ENCODE measurements at regions not wholly inside any gene's neighbourhood (a gene's known extent, or its start where the extent isn't known, plus 50 kb on each side); places are given as distances from the start of the nearest gene placed in this dataset.
A peak's percentile ranks its signal among the peaks of the same experiment; 100 is the strongest.

DNA sequence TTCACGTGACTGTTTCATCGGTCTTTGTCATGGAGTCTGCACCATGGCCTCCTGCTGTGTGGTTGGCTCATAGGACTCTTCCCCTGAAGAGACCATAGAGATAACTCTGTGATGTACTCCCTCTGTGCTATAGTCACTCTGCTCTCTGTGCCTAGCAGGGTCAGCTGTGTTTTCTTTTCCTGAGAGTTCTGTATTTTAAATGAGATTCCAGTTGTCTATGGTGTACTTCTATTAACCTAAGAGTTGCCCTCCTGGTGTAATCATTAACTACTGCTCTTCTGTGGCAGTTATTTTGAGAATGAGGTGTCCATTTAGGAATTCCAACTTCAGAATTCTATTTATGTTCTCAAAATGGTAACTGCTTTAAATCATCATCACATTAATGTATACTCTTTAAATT is 114.5 kb upstream of the ARPP21 start:
- no peaks in the 10 kb centered on the region for H3K27me3 Mint-ChIP-seq
- no peaks in the 10 kb centered on the region for H3K4me1 Mint-ChIP-seq
- ATAC-seq = no peak
- no peaks in the 10 kb centered on the region for H3K9me3 Mint-ChIP-seq
- H3K27ac Mint-ChIP-seq = no peak overlapping the region
- H3K36me3 Mint-ChIP-seq = no peaks in the 10 kb centered on the region
- no peak overlapping the region for H3K4me3 Mint-ChIP-seq

DNA sequence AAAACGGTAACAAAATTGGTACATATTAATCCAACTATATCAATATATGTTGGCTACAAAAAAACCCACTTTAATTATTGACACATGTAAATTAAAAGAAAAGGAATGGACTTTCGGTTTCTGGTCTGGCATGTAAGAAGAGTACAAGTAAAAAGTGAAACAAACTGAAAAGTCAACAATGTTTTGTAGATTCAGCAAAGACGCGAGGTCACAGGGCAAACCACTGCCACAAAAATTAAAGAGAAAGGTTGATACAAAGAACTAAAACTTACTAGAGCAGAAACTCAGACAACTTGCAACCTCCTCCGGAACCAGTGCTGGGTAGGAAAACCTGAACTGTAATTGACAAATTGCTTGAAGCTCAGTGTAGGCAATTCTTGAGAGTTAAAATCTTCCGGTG is 110.6 kb upstream of the ARPP21 start:
- H3K36me3 Mint-ChIP-seq = no peaks in the 10 kb centered on the region
- ATAC-seq = no peak
- H3K9me3 Mint-ChIP-seq = no peaks in the 10 kb centered on the region
- no peak overlapping the region for H3K4me3 Mint-ChIP-seq
- H3K27me3 Mint-ChIP-seq = no peaks in the 10 kb centered on the region
- H3K27ac Mint-ChIP-seq = no peak overlapping the region
- no peaks in the 10 kb centered on the region for H3K4me1 Mint-ChIP-seq

DNA sequence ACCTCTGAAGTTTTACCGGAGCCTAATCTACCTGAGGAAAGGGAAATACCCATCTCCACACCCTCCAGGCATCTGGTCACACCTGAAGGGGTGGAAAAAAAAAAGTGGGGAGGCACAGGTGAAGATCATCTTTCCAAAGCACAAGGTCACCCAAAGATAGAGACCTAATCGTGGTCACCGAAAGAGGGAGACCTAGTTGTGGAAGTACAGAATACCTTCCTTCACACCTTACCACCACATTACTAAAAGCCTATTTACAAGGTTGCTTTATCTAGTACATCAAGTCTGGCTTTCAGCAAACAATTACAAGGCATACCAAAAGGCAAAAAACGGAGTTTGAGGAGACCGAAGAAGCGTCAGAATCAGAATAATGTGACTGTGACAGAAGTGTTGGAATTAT is 110.0 kb upstream of the ARPP21 start:
- Mint-ChIP-seq H3K4me1 (no peaks in the 10 kb centered on the region), H3K4me3 (no peak overlapping the region), H3K27me3 (no peaks in the 10 kb centered on the region), H3K9me3 (no peaks in the 10 kb centered on the region), H3K27ac (no peak overlapping the region), H3K36me3 (no peaks in the 10 kb centered on the region)
- no peak for ATAC-seq

DNA sequence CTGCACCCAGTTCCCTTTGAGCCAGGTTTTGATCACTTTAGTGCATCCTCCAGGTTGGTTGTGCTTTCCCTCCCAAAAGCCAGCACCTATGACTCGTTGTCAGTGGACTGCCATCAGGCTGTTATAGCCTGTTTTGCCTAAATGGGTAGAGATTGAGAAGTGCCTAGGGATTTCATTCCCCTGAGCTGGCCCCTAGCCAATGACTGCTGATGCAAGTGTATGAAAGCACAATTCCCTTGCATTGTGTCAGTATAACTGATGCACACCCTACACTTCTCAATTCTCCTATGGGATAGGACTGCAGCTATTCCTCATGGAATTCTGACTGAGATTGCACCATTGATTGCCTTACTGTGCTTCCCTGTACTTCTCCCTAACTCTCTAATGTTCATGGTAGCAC is 102.1 kb upstream of the ARPP21 start:
- H3K9me3 Mint-ChIP-seq = no peaks in the 10 kb centered on the region

DNA sequence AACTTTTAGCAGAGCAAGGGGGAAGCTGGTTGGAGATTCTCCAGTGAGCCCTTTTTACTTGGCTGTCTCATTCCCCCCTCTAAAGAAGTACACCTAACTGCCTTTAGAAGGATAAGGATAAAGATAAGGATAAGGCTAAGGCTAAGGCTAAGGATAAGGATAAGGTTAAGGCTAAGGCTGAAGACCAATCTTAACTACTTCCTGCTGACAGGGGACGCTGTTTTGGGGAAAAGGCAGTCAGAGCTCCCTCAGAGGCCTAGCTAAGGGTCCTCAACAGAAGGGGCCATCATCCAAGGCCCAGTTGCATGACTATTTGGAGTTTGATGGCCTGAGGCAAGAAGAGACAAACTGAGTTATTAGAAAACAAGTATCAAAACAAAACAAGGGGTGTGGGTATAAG is 94.3 kb upstream of the ARPP21 start:
- Mint-ChIP-seq H3K9me3 (no peaks in the 10 kb centered on the region), H3K27ac (no peak overlapping the region), H3K4me1 (no peaks in the 10 kb centered on the region), H3K27me3 (no peaks in the 10 kb centered on the region), H3K36me3 (no peaks in the 10 kb centered on the region), H3K4me3 (no peak overlapping the region)
- no peak for ATAC-seq

More for the DNA sequence above, 102.1 kb upstream of the ARPP21 start:
- no peaks in the 10 kb centered on the region for H3K4me1 Mint-ChIP-seq
- ATAC-seq = peak; percentile 20
- H3K36me3 Mint-ChIP-seq = no peaks in the 10 kb centered on the region
- H3K27me3 Mint-ChIP-seq = no peaks in the 10 kb centered on the region
- no peak overlapping the region for H3K27ac Mint-ChIP-seq
- H3K4me3 Mint-ChIP-seq = no peak overlapping the region

DNA sequence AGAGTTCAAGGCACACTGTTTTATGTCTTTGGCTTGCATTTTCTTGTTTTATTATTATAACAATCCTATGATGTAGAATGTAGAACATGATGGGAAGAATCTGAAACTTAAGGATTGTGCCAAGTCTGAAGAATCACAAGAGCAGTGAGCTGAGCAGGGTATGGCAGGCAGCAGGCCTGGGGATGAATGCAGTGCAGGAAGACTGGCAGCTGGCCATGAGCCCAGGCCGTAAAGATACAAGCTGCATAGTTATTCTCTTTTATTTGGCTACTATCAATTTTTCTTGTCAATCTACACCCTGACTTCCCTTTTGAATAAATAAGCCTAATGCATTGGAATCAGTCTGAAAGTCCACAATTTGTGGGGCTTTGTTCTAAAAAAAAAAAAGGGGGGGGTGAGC is 89.6 kb upstream of the ARPP21 start:
- no peak overlapping the region for H3K4me3 Mint-ChIP-seq
- no peaks in the 10 kb centered on the region for H3K4me1 Mint-ChIP-seq
- no peaks in the 10 kb centered on the region for H3K27me3 Mint-ChIP-seq
- H3K27ac Mint-ChIP-seq = no peak overlapping the region
- no peaks in the 10 kb centered on the region for H3K36me3 Mint-ChIP-seq
- ATAC-seq = no peak
- no peaks in the 10 kb centered on the region for H3K9me3 Mint-ChIP-seq

DNA sequence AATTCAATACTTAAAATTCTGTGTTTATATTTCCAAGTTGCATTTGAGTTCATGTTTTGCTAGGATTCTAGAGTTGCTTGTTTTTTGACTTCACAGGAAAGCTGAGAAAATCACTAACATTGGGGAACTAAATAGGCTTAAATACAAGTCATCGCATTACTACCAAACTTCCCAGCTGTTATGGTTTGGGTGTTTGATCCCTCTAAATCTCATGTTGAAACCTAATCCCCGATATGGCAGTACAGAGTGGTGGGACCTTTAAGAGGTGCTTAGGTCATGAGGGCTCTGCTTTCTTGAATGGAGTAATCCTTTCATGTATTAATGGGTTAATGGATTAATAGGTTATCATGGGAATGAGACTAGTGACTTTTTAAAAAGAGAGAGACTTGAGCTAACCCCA is 77.2 kb upstream of the ARPP21 start:
- Mint-ChIP-seq H3K27me3 (no peaks in the 10 kb centered on the region), H3K36me3 (no peaks in the 10 kb centered on the region), H3K4me3 (no peak overlapping the region), H3K9me3 (peaks cover 10% of the 10 kb centered on the region), H3K27ac (no peak overlapping the region), H3K4me1 (no peaks in the 10 kb centered on the region)
- ATAC-seq = no peak

DNA sequence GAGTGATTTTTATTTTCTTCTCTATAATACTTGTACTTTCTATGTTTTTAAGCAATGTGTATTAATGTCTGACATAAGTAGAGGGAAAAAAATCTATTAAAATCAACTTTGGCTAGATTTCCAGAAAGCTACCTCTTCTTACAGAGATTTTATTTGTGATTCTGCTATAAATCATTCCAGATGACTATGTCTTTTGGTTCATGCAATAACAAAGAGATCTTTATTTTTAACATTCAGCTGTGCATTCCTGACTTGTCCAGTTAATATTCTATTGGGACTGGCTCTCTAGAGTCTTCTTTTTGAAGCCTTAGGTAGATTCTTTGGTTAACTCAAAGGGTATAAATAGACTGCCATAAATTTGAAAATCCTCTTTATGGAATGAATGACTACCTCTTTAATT is 74.3 kb upstream of the ARPP21 start:
- Mint-ChIP-seq H3K36me3 (no peaks in the 10 kb centered on the region), H3K4me1 (no peaks in the 10 kb centered on the region), H3K27me3 (no peaks in the 10 kb centered on the region), H3K27ac (no peak overlapping the region), H3K4me3 (no peak overlapping the region), H3K9me3 (no peaks in the 10 kb centered on the region)
- no peak for ATAC-seq
